ENCODE measurements at regions not wholly inside any gene's neighbourhood (a gene's known extent, or its start where the extent isn't known, plus 50 kb on each side); places are given as distances from the start of the nearest gene placed in this dataset.

DNA sequence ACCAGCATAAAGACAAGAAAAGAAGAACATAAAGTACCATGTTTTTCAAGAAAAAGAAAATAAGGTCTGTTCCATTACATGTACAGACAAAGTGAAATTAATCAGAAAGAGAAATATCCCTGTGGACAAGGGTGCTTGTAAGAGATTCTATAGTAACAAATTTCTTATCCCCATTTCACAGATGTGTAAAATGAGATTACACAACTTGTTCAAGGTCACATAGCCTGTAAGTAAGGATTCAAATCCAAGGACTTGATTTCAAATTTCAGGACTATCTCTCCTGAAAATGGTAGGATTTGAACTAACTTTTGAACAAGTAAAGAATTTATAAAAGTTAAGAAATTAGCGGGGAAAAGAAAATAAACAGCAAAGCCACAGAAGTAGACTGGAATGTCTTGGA lies 248.2 kb upstream of the SLC39A10 start:
- WGBS, 2 donors: 93 to 98% methylated on average over 1 of the region's 1 CpG
- DNase-seq: no peak
- no peak overlapping the region for H3K27ac ChIP-seq
- H3K9me3 ChIP-seq: no peaks in the 10 kb centered on the region
- H3K27me3 ChIP-seq: no peaks in the 10 kb centered on the region
- intact Hi-C loops (cut with DNase I): no loop called here
- no peaks in the 10 kb centered on the region for H3K4me1 ChIP-seq
- H3K36me3 ChIP-seq: no peaks in the 10 kb centered on the region
- no peak overlapping the region for H3K4me3 ChIP-seq
- TF ChIP-seq CTCF (IDR thresholded peaks at IDR 0.05) (no peak), POLR2AphosphoS5 (IDR thresholded peaks at IDR 0.05) (no peak), POLR2A (IDR thresholded peaks at IDR 0.05) (no peak), EP300 (IDR thresholded peaks at IDR 0.05) (no peak)

DNA sequence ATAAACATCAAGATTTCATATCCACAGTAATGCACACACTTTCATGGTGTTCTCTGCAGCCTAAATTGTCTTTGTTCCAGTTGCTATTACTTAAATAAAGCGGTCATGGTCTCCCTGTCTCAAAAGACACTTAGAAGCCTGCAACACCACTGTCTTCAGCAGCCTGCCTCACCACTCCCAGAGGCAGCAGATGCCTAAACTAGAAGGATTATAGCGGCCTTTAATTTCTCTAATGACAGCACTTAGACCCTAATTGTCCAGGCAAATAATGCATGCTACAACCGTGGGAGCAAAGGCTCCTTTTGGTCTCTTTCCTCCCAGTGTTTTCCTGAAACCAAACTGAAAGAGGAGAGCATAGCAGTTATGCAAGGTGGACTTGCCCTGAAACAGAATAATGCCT lies 248.8 kb upstream of the SLC39A10 start:
- H3K27ac ChIP-seq: no peak overlapping the region
- H3K4me3 ChIP-seq: no peak overlapping the region
- no peak for TF ChIP-seq POLR2AphosphoS5 (IDR thresholded peaks at IDR 0.05)
- no peak for TF ChIP-seq EP300 (IDR thresholded peaks at IDR 0.05)
- no peak for TF ChIP-seq CTCF (IDR thresholded peaks at IDR 0.05)
- TF ChIP-seq POLR2A (IDR thresholded peaks at IDR 0.05): no peak
- intact Hi-C loops (cut with DNase I): no loop called here
- no peak for DNase-seq
- H3K4me1 ChIP-seq: no peaks in the 10 kb centered on the region
- H3K27me3 ChIP-seq: no peaks in the 10 kb centered on the region
- H3K9me3 ChIP-seq: no peaks in the 10 kb centered on the region
- H3K36me3 ChIP-seq: no peaks in the 10 kb centered on the region
- WGBS, 2 donors: 75 to 78% methylated on average over 3 of the region's 3 CpGs

DNA sequence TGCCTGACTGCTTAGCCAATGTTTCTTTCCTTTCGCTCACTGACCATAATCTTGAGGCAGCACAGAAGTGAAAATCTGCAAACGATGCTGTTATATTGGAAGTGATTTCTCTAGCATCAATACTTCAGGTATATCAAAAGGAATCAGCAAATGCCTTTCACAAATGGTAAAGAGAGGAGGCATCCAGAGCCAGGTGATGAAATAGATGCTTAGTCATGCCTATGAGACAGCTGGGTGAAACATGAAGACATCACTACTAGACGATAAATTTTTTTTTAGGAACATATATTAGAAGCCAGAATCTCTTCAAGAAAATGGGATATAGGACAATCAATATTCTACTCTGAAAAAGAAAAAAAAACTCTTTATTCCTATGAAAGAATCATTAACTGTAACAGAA lies 249.2 kb upstream of the SLC39A10 start:
- intact Hi-C loops (cut with DNase I): no loop called here
- DNase-seq: no peak
- H3K9me3 ChIP-seq: no peaks in the 10 kb centered on the region
- 82 to 90% methylated on average over 3 of the region's 3 CpGs for WGBS, 2 donors
- H3K27me3 ChIP-seq: no peaks in the 10 kb centered on the region
- no peaks in the 10 kb centered on the region for H3K36me3 ChIP-seq
- H3K27ac ChIP-seq: no peak overlapping the region
- H3K4me1 ChIP-seq: no peaks in the 10 kb centered on the region
- H3K4me3 ChIP-seq: no peak overlapping the region
- no peak for TF ChIP-seq CTCF (IDR thresholded peaks at IDR 0.05)
- no peak for TF ChIP-seq EP300 (IDR thresholded peaks at IDR 0.05)
- no peak for TF ChIP-seq POLR2AphosphoS5 (IDR thresholded peaks at IDR 0.05)
- TF ChIP-seq POLR2A (IDR thresholded peaks at IDR 0.05): no peak

- no peak overlapping the region for H3K27ac ChIP-seq
- TF ChIP-seq EP300 (IDR thresholded peaks at IDR 0.05): no peak
- TF ChIP-seq POLR2AphosphoS5 (IDR thresholded peaks at IDR 0.05): no peak
- TF ChIP-seq POLR2A (IDR thresholded peaks at IDR 0.05): no peak
- no peak for TF ChIP-seq CTCF (IDR thresholded peaks at IDR 0.05)
- H3K4me3 ChIP-seq: no peak overlapping the region
- no peaks in the 10 kb centered on the region for H3K9me3 ChIP-seq
- H3K27me3 ChIP-seq: no peaks in the 10 kb centered on the region
- intact Hi-C loops (cut with DNase I): no loop called here
- WGBS, 2 donors: 89 to 94% methylated on average over 13 of the region's 13 CpGs
- no peaks in the 10 kb centered on the region for H3K36me3 ChIP-seq
- H3K4me1 ChIP-seq: no peaks in the 10 kb centered on the region
- no peak for DNase-seq
These were observed 250.0 kb upstream of the SLC39A10 start for GRCh38 chr2:195406886-195407603.

DNA sequence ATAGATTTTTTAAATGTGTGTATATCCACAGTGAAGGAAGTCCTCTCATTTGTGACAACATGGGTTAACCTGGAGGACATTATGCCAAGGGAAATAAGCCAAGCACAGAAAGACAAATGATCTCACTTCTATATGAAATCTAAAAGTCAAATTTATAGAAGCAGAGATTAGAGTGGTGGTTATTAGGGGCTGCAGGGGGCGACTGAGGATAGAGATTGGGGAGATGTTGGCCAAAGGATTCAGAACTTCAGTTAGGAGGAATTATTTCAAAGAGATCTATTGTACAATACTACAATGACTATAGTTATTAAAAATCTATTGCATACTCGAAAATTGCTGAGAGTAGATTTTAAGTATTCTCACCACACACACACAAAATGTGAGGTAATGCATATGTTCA lies 252.4 kb upstream of the SLC39A10 start:
- 87 to 90% methylated on average over 2 of the region's 2 CpGs for WGBS, 2 donors

More for the DNA sequence above, 252.4 kb upstream of the SLC39A10 start:
- intact Hi-C loops (cut with DNase I): no loop called here
- Histone ChIP-seq H3K27me3 (no peaks in the 10 kb centered on the region), H3K9me3 (no peaks in the 10 kb centered on the region), H3K36me3 (no peaks in the 10 kb centered on the region), H3K4me3 (no peak overlapping the region), H3K4me1 (no peaks in the 10 kb centered on the region), H3K27ac (no peak overlapping the region)
- no peak for TF ChIP-seq CTCF (IDR thresholded peaks at IDR 0.05)
- TF ChIP-seq POLR2A (IDR thresholded peaks at IDR 0.05): no peak
- TF ChIP-seq EP300 (IDR thresholded peaks at IDR 0.05): no peak
- no peak for TF ChIP-seq POLR2AphosphoS5 (IDR thresholded peaks at IDR 0.05)
- DNase-seq: no peak

Data from sigmoid colon (tissue), 6 donors.